ENCODE measurements at regions not wholly inside any gene's neighbourhood (a gene's known extent, or its start where the extent isn't known, plus 50 kb on each side); places are given as distances from the start of the nearest gene placed in this dataset.
"Not testable (repeated sequence)": the region's sequence is repeated elsewhere in the genome, so short reads cannot be mapped to it uniquely, and the experiment has no call there.

DNA sequence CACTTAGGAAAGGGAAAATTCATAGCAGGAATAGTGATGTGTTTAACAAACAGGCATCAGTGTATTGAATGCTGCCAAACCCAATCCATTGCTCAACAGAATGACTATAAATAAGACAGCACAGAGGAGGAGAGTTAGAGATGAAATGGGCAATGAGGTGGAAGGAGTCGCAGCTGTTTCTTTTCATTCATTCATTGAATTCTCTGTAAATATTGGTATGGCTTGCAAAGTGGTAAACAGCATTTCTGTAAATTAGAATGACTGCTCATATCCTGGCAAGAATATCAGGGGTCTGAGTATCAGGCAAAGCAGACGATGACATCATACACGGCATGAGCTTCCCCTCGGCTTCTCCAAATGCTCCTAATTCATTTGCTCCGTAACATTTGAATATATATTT lies 703.6 kb upstream of the SLC35B3 start:
- DNase-seq (ENCODE audit: low read depth), result no peak
- in situ Hi-C loops (cut with HindIII; ENCODE audit: low pct_unique_long_range_greater_than_20kb, low sequenced_read_pairs), result no loop called here

- DNase-seq (ENCODE audit: low read depth), result no peak
- in situ Hi-C loops (cut with HindIII; ENCODE audit: low pct_unique_long_range_greater_than_20kb, low sequenced_read_pairs), result no loop called here
Observed at GRCh38 chr6:9136141-9136822, 700.9 kb upstream of the SLC35B3 start.

- no peak for DNase-seq (ENCODE audit: low read depth)
- in situ Hi-C loops (cut with HindIII; ENCODE audit: low pct_unique_long_range_greater_than_20kb, low sequenced_read_pairs), result no loop called here
Observed at GRCh38 chr6:9131616-9132015, 696.3 kb upstream of the SLC35B3 start.

DNA sequence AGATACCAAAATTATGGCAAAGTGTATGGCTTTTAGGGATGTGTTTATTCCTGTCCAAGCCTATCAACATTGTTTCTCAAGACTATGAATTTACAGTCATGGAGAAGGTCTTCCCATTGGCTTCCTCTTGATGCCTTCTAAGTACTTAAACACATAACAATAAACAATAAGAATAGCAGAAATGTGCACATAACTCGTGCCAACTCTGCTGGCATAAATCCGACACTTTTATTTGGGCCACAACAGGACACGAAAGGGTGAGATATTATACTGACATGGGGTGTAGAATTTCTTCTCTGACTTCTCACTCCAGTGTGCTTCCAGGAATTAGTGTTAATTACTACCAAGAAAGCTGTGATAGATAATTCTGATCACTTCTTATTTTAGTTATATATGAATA lies 695.9 kb upstream of the SLC35B3 start:
- no peak for DNase-seq (ENCODE audit: low read depth)
- in situ Hi-C loops (cut with HindIII; ENCODE audit: low pct_unique_long_range_greater_than_20kb, low sequenced_read_pairs), result no loop called here

GRCh38 chr6:9128970-9129369 lies 693.6 kb upstream of the SLC35B3 start:
- in situ Hi-C loops (cut with HindIII; ENCODE audit: low pct_unique_long_range_greater_than_20kb, low sequenced_read_pairs), result no loop called here
- DNase-seq (ENCODE audit: low read depth), result no peak

GRCh38 chr6:9126878-9127560 lies 691.7 kb upstream of the SLC35B3 start:
- in situ Hi-C loops (cut with HindIII; ENCODE audit: low pct_unique_long_range_greater_than_20kb, low sequenced_read_pairs), result no loop called here
- peak; percentile 68 for DNase-seq (ENCODE audit: low read depth)

DNA sequence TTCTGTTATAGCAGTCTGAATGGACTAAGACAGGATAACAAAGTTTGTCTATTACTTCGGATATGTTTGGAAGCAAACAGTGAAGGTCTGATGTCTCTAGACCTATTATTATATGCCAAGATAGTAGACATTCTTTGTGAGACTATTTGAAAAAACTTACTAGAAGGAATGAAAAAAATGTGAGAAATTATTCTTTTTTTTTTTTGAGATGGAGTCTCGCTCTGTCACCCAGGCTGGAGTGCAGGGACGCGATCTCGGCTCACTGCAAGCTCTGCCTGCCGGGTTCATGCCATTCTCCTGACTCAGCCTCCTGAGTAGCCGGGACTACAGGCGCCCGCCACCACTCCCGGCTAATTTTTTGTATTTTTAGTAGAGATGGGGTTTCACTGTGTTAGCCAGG lies 690.7 kb upstream of the SLC35B3 start:
- in situ Hi-C loops (cut with HindIII; ENCODE audit: low pct_unique_long_range_greater_than_20kb, low sequenced_read_pairs), result not testable (repeated sequence)

DNA sequence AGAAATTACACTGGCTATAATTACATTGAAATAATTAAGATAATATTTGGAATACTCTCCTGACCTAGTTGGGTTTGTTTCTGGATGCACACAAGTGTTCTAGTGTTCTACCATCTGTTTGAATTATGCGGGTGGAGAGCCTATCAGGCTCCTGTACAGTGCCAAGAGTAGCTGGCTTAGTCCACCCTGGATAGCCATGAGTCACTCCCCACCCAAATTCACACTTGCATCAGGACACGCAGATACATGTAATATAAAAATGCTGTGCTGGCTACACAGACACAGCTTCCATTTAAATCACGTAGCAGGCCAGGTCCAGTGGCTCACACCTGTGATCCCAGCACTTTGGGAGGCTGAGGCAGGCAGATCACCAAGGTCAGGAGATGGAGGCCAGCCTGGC lies 686.2 kb upstream of the SLC35B3 start:
- no peak for DNase-seq (ENCODE audit: low read depth)
- in situ Hi-C loops (cut with HindIII; ENCODE audit: low pct_unique_long_range_greater_than_20kb, low sequenced_read_pairs), result no loop called here

More for the DNA sequence above, 690.7 kb upstream of the SLC35B3 start:
- not testable (repeated sequence) for DNase-seq (ENCODE audit: low read depth)

DNA sequence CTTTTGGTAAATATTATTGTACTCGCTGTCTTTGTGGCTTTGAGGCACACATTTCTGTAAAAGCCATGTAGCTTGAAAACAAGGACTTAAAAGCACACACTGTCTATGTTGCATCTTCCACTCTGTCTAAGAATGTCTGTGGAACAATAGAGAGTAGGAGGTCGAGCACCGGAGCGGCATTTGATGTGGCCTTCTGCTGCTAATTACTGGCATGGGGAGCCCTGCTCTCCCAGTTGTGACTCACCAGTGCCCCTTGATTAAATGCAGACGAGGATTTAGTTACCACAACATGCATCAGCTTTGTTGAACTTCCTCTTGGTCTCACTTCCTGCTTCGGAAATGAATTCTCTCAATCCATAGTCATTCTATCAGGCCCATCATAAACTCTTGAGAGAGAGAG lies 680.7 kb upstream of the SLC35B3 start:
- in situ Hi-C loops (cut with HindIII; ENCODE audit: low pct_unique_long_range_greater_than_20kb, low sequenced_read_pairs), result no loop called here
- DNase-seq (ENCODE audit: low read depth), result no peak

DNA sequence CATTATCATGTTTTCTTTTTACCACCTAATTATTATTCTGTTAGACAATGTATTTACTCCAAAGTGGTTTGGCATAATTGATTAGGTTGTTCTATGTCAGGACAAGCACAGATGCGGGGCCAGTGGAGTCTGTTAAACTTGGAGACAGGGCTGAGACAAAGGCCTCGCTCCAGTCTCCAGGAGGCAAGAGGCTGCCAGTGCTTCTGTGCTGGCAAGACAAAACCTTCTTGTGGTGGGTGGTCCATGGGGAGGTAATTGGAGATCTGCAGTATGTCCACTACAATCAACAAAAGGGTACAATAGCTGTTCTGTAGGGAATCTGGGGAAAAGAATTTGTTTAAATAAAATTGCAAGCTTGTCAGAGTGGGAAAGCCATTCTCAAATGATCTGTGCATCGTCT lies 677.2 kb upstream of the SLC35B3 start:
- no peak for DNase-seq (ENCODE audit: low read depth)
- in situ Hi-C loops (cut with HindIII; ENCODE audit: low pct_unique_long_range_greater_than_20kb, low sequenced_read_pairs), result no loop called here

- in situ Hi-C loops (cut with HindIII; ENCODE audit: low pct_unique_long_range_greater_than_20kb, low sequenced_read_pairs), result no loop called here
Observed at GRCh38 chr6:9103876-9104521, 668.7 kb upstream of the SLC35B3 start.

GRCh38 chr6:9101920-9102319 lies 666.6 kb upstream of the SLC35B3 start:
- in situ Hi-C loops (cut with HindIII; ENCODE audit: low pct_unique_long_range_greater_than_20kb, low sequenced_read_pairs), result no loop called here

More at GRCh38 chr6:9103876-9104521, 668.7 kb upstream of the SLC35B3 start:
- DNase-seq (ENCODE audit: low read depth), result no peak

GRCh38 chr6:9100869-9101580 lies 665.7 kb upstream of the SLC35B3 start:
- DNase-seq (ENCODE audit: low read depth), result no peak
- in situ Hi-C loops (cut with HindIII; ENCODE audit: low pct_unique_long_range_greater_than_20kb, low sequenced_read_pairs), result no loop called here

More at GRCh38 chr6:9101920-9102319, 666.6 kb upstream of the SLC35B3 start:
- DNase-seq (ENCODE audit: low read depth), result no peak

DNA sequence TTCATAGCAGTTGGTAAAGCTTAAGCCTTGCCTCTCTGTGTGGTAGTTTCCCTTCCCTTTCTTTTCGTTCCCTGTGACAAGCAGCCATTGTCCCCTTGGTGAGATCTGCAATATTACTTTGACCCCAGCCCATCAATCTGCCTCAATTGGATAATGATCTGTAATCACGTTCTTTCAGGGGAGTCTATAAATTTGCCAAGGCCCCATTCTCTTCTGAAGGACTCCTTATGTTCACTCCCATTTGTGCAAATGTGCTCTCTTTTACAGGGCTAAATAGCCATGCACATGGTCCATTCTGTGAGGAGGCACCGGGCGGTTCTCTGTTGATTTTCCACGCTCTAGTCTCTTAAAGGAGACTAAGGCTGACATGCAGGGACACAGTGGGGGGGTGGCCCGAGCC lies 660.4 kb upstream of the SLC35B3 start:
- in situ Hi-C loops (cut with HindIII; ENCODE audit: low pct_unique_long_range_greater_than_20kb, low sequenced_read_pairs), result no loop called here
- no peak for DNase-seq (ENCODE audit: low read depth)

GRCh38 chr6:9095137-9095536 lies 659.8 kb upstream of the SLC35B3 start:
- in situ Hi-C loops (cut with HindIII; ENCODE audit: low pct_unique_long_range_greater_than_20kb, low sequenced_read_pairs), result no loop called here
- no peak for DNase-seq (ENCODE audit: low read depth)

GRCh38 chr6:9089724-9090123 lies 654.4 kb upstream of the SLC35B3 start:
- no peak for DNase-seq (ENCODE audit: low read depth)
- in situ Hi-C loops (cut with HindIII; ENCODE audit: low pct_unique_long_range_greater_than_20kb, low sequenced_read_pairs), result no loop called here

GRCh38 chr6:9087470-9087869 lies 652.1 kb upstream of the SLC35B3 start:
- in situ Hi-C loops (cut with HindIII; ENCODE audit: low pct_unique_long_range_greater_than_20kb, low sequenced_read_pairs), result no loop called here
- no peak for DNase-seq (ENCODE audit: low read depth)

- in situ Hi-C loops (cut with HindIII; ENCODE audit: low pct_unique_long_range_greater_than_20kb, low sequenced_read_pairs), result no loop called here
- DNase-seq (ENCODE audit: low read depth), result no peak
Observed at GRCh38 chr6:9086331-9086730, 651.0 kb upstream of the SLC35B3 start.

DNA sequence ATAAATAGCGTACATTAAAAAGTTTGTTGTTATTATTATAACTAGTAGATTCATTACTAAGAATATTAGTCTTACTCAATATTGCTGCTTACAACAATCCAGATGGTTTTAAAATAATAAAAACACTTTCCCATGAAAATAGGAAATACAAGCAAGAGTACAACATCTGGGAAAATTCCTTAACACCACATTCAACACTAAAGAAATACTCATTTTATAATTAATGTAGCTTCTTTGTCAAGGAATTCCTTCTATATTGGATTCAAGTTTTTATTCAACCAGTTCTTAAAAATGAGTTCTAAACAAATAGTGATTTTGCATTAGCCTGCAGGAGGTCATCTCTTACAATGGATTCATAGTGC lies 650.3 kb upstream of the SLC35B3 start:
- in situ Hi-C loops (cut with HindIII; ENCODE audit: low pct_unique_long_range_greater_than_20kb, low sequenced_read_pairs), result no loop called here
- DNase-seq (ENCODE audit: low read depth), result no peak
